Mucosa of descending colon (tissue), 3 donors: ENCODE measurements at regions not wholly inside any gene's neighbourhood (a gene's known extent, or its start where the extent isn't known, plus 50 kb on each side); places are given as distances from the start of the nearest gene placed in this dataset.
"Not testable (repeated sequence)": the region's sequence is repeated elsewhere in the genome, so short reads cannot be mapped to it uniquely, and the experiment has no call there.

ENCODE experiments used
- ATAC-seq: fragments of 200-7000 bp; cut with Tn5 transposase; one replicate; pipeline ENCODE4 v1.9.1; 2020; ENCODE audit warnings: mild to moderate bottlenecking, moderate library complexity
- DNase-seq, 3 donors: peaks; one replicate each; pipeline ENCODE4 v3.0.0-alpha.2; 2020
- H3K36me3 ChIP-seq: fragments of 200-600 bp; one replicate; pipeline ENCODE4 v1.8.0; 2021; ENCODE audit warnings: low read depth, mild to moderate bottlenecking
- H3K4me1 ChIP-seq: fragments of 200-600 bp; one replicate; pipeline ENCODE4 v1.8.0; 2021; ENCODE audit warnings: low read depth, mild to moderate bottlenecking
- H3K4me3 ChIP-seq: fragments of 200-600 bp; one replicate; pipeline ENCODE4 v1.8.0; 2021; ENCODE audit warnings: mild to moderate bottlenecking
- H3K9me3 ChIP-seq: fragments of 200-600 bp; one replicate; pipeline ENCODE4 v1.8.0; 2021; ENCODE audit warnings: mild to moderate bottlenecking
- intact Hi-C, 2 donors: fragments of 100-400 bp; cut with DNase I in 1 of 2; cut with micrococcal nuclease in 1 of 2; formaldehyde crosslinking; loops; one replicate each; pipeline versions ENCODE4 v1.11.0 to v1.11.1; 2022; cut with DNase I, micrococcal nuclease
- TF ChIP-seq, protein P1 (sequence below): fragments of 200-600 bp; IDR thresholded peaks from one replicate; pipeline ENCODE4 v1.8.0; 2022; ENCODE audit warnings: antibody characterized with exemption, mild to moderate bottlenecking
- donor health status: DM: no; HTN: no; CAD: no; lungs with moderate emphysema.
- donor health status: DM: no; HTN: no; CAD: no.
- donor health status: DM: no; HTN: yes; CAD: no.

DNA sequence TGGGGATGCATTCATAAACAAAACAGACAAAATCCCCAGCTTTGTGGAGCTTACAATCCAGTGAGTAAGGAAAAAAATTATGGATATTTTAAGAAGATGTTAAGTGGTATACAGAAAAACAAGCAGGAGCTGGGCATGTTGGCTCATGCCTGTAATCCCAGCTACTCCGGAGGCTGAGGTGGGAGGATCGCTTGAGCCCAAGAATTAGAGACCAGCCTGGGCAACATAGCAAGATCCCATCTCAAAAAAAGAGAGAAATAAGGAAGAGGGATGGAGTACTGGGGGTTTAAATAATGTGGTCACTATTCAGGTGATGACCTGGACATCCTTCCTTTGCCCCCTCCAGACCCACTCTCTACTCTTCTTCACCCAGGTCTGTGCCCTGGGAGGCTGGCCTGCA lies 55.0 kb upstream of the MDGA1 start:
- Histone ChIP-seq H3K9me3 (no peaks in the 10 kb centered on the region), H3K4me3 (no peak overlapping the region), H3K36me3 (no peaks in the 10 kb centered on the region), H3K4me1 (no peaks in the 10 kb centered on the region)
- TF ChIP-seq, protein P1, sequence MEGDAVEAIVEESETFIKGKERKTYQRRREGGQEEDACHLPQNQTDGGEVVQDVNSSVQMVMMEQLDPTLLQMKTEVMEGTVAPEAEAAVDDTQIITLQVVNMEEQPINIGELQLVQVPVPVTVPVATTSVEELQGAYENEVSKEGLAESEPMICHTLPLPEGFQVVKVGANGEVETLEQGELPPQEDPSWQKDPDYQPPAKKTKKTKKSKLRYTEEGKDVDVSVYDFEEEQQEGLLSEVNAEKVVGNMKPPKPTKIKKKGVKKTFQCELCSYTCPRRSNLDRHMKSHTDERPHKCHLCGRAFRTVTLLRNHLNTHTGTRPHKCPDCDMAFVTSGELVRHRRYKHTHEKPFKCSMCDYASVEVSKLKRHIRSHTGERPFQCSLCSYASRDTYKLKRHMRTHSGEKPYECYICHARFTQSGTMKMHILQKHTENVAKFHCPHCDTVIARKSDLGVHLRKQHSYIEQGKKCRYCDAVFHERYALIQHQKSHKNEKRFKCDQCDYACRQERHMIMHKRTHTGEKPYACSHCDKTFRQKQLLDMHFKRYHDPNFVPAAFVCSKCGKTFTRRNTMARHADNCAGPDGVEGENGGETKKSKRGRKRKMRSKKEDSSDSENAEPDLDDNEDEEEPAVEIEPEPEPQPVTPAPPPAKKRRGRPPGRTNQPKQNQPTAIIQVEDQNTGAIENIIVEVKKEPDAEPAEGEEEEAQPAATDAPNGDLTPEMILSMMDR: no peak
- intact Hi-C loops: no loop called here
- no peak for DNase-seq
- ATAC-seq: no peak

DNA sequence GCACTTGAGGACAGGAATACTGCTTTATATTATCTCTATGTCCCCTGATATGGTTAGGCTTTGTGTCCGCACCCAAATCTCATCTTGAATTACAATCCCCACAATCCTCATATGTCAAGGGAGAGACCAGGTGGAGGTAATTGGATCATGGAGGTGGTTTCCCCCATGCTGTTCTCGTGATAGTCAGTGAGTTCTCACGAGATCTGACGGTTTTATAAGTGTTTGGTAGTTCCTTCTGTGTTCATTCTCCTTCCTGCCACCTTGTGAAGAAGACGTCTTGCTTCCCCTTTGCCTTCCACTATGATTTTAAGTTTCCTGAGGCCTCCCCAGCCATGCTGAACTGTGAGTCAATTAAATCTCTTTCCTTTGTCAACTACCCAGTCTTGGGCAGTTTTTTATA lies 51.7 kb upstream of the MDGA1 start:
- DNase-seq, H3K36me3 ChIP-seq, H3K4me1 ChIP-seq, H3K4me3 ChIP-seq, ATAC-seq, intact Hi-C loops, H3K9me3 ChIP-seq: not testable (repeated sequence)

DNA sequence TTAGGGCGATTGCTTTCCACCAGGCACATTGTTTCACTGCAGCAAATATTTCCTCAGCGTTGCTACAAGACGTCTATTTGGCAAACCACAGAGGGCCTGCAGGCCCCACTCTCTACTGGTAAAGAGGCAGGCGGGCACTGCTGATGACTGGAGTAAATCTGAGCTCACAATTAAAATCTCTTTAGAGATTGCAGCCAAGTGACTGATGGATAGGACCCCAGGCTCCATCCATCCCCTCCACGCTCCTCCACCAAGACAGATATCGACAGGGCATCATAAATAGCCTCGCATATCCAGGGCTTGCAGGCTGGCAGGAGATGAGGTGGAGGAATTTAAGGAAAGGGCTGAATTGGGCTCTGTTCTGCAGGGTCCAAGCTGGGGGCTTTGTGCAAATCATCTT lies 50.4 kb upstream of the MDGA1 start:
- DNase-seq (no peak), ATAC-seq (no peak)
- TF ChIP-seq, protein P1: no peak
- Histone ChIP-seq H3K36me3 (no peaks in the 10 kb centered on the region), H3K4me3 (no peak overlapping the region), H3K4me1 (no peaks in the 10 kb centered on the region), H3K9me3 (no peaks in the 10 kb centered on the region)
- intact Hi-C loops: no loop called here
